HL-60 (cell line): ENCODE measurements at regions not wholly inside any gene's neighbourhood (a gene's known extent, or its start where the extent isn't known, plus 50 kb on each side); places are given as distances from the start of the nearest gene placed in this dataset.

Experiments used
- DNase-seq, 2 experiments: peaks; one replicate each; pipeline ENCODE4 v3.0.0-alpha.2; 2010 to 2020; ENCODE audit warnings: low read depth in 1 of 2, low spot score in 1 of 2
- H3K27ac ChIP-seq: fragments of 250-450 bp; sonication (Bioruptor Pico); replicated peaks from 2 replicates; pipeline ENCODE4 v1.5.1; 2020; ENCODE audit warnings: mild to moderate bottlenecking, moderate library complexity
- H3K27me3 ChIP-seq: fragments of 250-450 bp; sonication (Bioruptor Pico); 2 replicates; pipeline ENCODE4 v1.5.1; 2021; ENCODE audit warnings: mild to moderate bottlenecking, moderate library complexity; ENCODE audit not compliant: insufficient read depth, poor library complexity, severe bottlenecking
- H3K4me3 ChIP-seq: replicated peaks from 2 replicates; pipeline ENCODE4 v1.5.1; 2011; ENCODE audit warnings: mild to moderate bottlenecking, control low read depth, low read length; ENCODE audit not compliant: insufficient read depth
- CTCF ChIP-seq: IDR thresholded peaks from one replicate; pipeline ENCODE4 v1.5.1; 2011; ENCODE audit warnings: low read length, control low read depth, inconsistent platforms; ENCODE audit not compliant: insufficient read depth
- GABPA ChIP-seq: IDR thresholded peaks from 2 replicates; pipeline ENCODE4 v1.6.1; 2012; ENCODE audit warnings: low read depth
- POLR2AphosphoS5 ChIP-seq: IDR thresholded peaks from 2 replicates; pipeline ENCODE4 v1.6.1; 2012; ENCODE audit warnings: low read depth
- SPI1 ChIP-seq: IDR thresholded peaks from 2 replicates; pipeline ENCODE4 v1.6.1; 2012; ENCODE audit warnings: low read depth, mild to moderate bottlenecking, borderline replicate concordance
- TF ChIP-seq, protein P1 (sequence below): IDR thresholded peaks from 2 replicates; pipeline ENCODE4 v1.6.1; 2012; ENCODE audit warnings: low read depth; ENCODE audit not compliant: insufficient replicate concordance

GRCh38 chr2:120440521-120441350 is 94.8 kb downstream of the INHBB start:
- Histone ChIP-seq H3K27me3 (peaks cover 29% of the 10 kb centered on the region), H3K4me3 (no peak overlapping the region), H3K27ac (no peak overlapping the region)
- no peak for DNase-seq
- no peak for TF ChIP-seq CTCF
- TF ChIP-seq, protein P1, sequence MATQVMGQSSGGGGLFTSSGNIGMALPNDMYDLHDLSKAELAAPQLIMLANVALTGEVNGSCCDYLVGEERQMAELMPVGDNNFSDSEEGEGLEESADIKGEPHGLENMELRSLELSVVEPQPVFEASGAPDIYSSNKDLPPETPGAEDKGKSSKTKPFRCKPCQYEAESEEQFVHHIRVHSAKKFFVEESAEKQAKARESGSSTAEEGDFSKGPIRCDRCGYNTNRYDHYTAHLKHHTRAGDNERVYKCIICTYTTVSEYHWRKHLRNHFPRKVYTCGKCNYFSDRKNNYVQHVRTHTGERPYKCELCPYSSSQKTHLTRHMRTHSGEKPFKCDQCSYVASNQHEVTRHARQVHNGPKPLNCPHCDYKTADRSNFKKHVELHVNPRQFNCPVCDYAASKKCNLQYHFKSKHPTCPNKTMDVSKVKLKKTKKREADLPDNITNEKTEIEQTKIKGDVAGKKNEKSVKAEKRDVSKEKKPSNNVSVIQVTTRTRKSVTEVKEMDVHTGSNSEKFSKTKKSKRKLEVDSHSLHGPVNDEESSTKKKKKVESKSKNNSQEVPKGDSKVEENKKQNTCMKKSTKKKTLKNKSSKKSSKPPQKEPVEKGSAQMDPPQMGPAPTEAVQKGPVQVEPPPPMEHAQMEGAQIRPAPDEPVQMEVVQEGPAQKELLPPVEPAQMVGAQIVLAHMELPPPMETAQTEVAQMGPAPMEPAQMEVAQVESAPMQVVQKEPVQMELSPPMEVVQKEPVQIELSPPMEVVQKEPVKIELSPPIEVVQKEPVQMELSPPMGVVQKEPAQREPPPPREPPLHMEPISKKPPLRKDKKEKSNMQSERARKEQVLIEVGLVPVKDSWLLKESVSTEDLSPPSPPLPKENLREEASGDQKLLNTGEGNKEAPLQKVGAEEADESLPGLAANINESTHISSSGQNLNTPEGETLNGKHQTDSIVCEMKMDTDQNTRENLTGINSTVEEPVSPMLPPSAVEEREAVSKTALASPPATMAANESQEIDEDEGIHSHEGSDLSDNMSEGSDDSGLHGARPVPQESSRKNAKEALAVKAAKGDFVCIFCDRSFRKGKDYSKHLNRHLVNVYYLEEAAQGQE = no peak
- TF ChIP-seq SPI1 = no peak
- no peak for TF ChIP-seq POLR2AphosphoS5
- no peak for TF ChIP-seq GABPA

DNA sequence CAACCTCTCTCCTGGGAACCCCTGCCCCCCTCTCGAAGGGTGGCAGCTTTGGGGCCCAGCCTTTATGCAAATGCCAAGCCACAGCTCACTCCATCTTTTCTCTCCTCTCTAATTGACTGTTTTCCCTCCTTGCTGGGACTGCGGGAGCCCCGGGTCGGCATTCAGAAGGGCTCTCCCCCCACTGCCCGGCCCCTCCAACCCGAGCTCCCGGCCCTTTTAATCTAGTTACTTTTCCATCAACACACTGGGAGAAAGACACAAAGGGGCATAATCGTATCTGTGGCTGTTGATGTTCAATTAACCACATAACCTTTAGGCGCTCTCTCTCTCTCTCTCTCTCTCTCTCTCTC is 95.4 kb downstream of the INHBB start:
- TF ChIP-seq, protein P1 = no peak
- TF ChIP-seq POLR2AphosphoS5 (no peak), GABPA (no peak), CTCF (no peak), SPI1 (no peak)
- Histone ChIP-seq H3K27ac (no peak overlapping the region), H3K4me3 (no peak overlapping the region), H3K27me3 (peaks cover 29% of the 10 kb centered on the region)
- no peak for DNase-seq

DNA sequence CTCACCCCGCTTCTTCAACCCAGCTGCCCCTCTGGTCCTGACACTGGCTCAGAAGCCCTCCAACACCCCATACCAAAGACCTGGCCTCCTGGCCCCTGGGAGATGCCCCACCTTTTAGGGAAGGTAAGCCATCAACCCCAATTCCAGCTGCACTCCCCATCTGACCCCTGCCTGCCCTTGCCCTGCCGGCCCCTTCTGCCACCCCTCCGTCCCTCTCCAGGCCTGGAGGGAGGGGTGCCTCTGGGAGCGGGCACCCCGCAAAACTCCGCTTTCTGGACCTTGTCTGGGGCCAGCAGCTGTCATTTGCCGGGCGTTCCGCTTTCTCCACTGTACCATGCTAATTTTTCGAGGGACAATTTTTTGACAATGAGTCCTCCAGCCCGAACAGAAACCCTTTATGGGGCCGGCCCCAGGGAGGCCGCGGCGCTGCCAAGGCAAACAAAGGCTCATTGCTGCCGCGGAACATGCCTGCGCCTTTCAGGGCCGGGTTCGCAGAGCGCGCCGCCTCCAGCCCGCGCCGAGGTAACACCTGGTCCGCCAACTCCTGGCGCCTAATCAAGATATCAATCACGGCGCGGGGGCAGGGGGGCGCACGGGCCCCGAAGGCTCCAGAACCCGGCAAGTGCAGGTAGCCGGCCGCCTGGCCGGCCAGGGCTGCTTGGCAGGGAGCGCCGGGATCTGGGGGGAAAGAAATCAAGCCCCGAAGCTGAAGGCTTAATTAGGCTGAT is 96.0 kb downstream of the INHBB start:
- peaks cover 29% of the 10 kb centered on the region for H3K27me3 ChIP-seq
- no peak overlapping the region for H3K27ac ChIP-seq
- TF ChIP-seq POLR2AphosphoS5 (no peak), CTCF (no peak), SPI1 (no peak), GABPA (no peak)
- TF ChIP-seq, protein P1 = no peak
- DNase-seq = no peak
- H3K4me3 ChIP-seq = no peak overlapping the region
